ENCODE measurements at regions not wholly inside any gene's neighbourhood (a gene's known extent, or its start where the extent isn't known, plus 50 kb on each side); places are given as distances from the start of the nearest gene placed in this dataset.
"Not testable (repeated sequence)": the region's sequence is repeated elsewhere in the genome, so short reads cannot be mapped to it uniquely, and the experiment has no call there.

- no peak overlapping the region for H3K27ac ChIP-seq
- no peaks in the 10 kb centered on the region for H3K9me3 ChIP-seq (replicated peaks)
- H3K27me3 ChIP-seq (replicated peaks) = no peaks in the 10 kb centered on the region
- 0 out of 2 replicates have a peak, but pooled peaks cover 4% of the 10 kb centered on the region for H3K4me1 ChIP-seq (replicated peaks)
- no peaks in the 10 kb centered on the region for H3K36me3 ChIP-seq
- no peak overlapping the region for H3K4me3 ChIP-seq
- DNase-seq (ENCODE audit: low read depth in 1 of 2, low spot score in 2 of 2) = no peak
Observed at GRCh38 chr6:1178590-1178989, 133.3 kb upstream of the FOXQ1 start.

GRCh38 chr6:1176567-1176966 lies 135.3 kb upstream of the FOXQ1 start:
- Histone ChIP-seq H3K4me1 (replicated peaks) (0 out of 2 replicates have a peak, but pooled peaks cover 4% of the 10 kb centered on the region), H3K4me3 (no peak overlapping the region), H3K27ac (no peak overlapping the region), H3K9me3 (replicated peaks) (no peaks in the 10 kb centered on the region), H3K27me3 (replicated peaks) (no peaks in the 10 kb centered on the region), H3K36me3 (no peaks in the 10 kb centered on the region)
- no peak for DNase-seq (ENCODE audit: low read depth in 1 of 2, low spot score in 2 of 2)

- H3K27ac ChIP-seq = no peak overlapping the region
- no peak for DNase-seq (ENCODE audit: low read depth in 1 of 2, low spot score in 2 of 2)
- no peaks in the 10 kb centered on the region for H3K27me3 ChIP-seq (replicated peaks)
- no peaks in the 10 kb centered on the region for H3K9me3 ChIP-seq (replicated peaks)
- no peak overlapping the region for H3K4me3 ChIP-seq
- 0 out of 2 replicates have a peak, but pooled peaks cover 4% of the 10 kb centered on the region for H3K4me1 ChIP-seq (replicated peaks)
- H3K36me3 ChIP-seq = no peaks in the 10 kb centered on the region
Observed at GRCh38 chr6:1175877-1176276, 136.0 kb upstream of the FOXQ1 start.

- Histone ChIP-seq H3K27me3 (replicated peaks) (no peaks in the 10 kb centered on the region), H3K4me1 (replicated peaks) (0 out of 2 replicates have a peak, but pooled peaks cover 4% of the 10 kb centered on the region), H3K36me3 (no peaks in the 10 kb centered on the region), H3K4me3 (no peak overlapping the region), H3K27ac (no peak overlapping the region), H3K9me3 (replicated peaks) (no peaks in the 10 kb centered on the region)
- no peak for DNase-seq (ENCODE audit: low read depth in 1 of 2, low spot score in 2 of 2)
Observed at GRCh38 chr6:1170794-1171193, 141.1 kb upstream of the FOXQ1 start.

GRCh38 chr6:1164600-1164999 lies 147.3 kb upstream of the FOXQ1 start:
- no peaks in the 10 kb centered on the region for H3K36me3 ChIP-seq
- H3K4me3 ChIP-seq = no peak overlapping the region
- no peaks in the 10 kb centered on the region for H3K9me3 ChIP-seq (replicated peaks)
- no peaks in the 10 kb centered on the region for H3K27me3 ChIP-seq (replicated peaks)
- 0 out of 2 replicates have a peak, but pooled peaks cover 3% of the 10 kb centered on the region for H3K4me1 ChIP-seq (replicated peaks)
- no peak for DNase-seq (ENCODE audit: low read depth in 1 of 2, low spot score in 2 of 2)
- H3K27ac ChIP-seq = no peak overlapping the region

DNA sequence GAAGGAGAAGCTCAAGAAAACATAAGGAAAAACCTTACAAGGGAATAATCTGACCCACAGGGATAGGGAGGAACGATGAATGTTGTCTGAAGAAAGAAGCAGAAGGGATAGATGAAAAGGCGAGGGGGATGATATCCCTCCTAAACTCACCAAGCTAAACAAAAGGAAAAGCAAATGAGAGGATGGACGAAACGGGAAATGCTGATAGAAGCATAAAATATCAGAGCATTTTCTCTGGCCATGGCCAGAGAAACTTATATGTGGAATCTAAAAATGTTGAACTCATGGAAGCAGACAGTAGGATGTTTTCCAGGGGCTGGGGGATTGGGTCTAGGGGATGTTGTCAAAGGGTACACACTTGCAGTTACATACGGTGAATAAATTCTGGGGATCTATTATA lies 148.4 kb upstream of the FOXQ1 start:
- no peaks in the 10 kb centered on the region for H3K27me3 ChIP-seq (replicated peaks)
- no peak overlapping the region for H3K4me3 ChIP-seq
- H3K36me3 ChIP-seq = no peaks in the 10 kb centered on the region
- H3K9me3 ChIP-seq (replicated peaks) = no peaks in the 10 kb centered on the region
- no peak overlapping the region for H3K27ac ChIP-seq
- H3K4me1 ChIP-seq (replicated peaks) = 0 out of 2 replicates have a peak, but pooled peaks cover 3% of the 10 kb centered on the region
- no peak for DNase-seq (ENCODE audit: low read depth in 1 of 2, low spot score in 2 of 2)

DNA sequence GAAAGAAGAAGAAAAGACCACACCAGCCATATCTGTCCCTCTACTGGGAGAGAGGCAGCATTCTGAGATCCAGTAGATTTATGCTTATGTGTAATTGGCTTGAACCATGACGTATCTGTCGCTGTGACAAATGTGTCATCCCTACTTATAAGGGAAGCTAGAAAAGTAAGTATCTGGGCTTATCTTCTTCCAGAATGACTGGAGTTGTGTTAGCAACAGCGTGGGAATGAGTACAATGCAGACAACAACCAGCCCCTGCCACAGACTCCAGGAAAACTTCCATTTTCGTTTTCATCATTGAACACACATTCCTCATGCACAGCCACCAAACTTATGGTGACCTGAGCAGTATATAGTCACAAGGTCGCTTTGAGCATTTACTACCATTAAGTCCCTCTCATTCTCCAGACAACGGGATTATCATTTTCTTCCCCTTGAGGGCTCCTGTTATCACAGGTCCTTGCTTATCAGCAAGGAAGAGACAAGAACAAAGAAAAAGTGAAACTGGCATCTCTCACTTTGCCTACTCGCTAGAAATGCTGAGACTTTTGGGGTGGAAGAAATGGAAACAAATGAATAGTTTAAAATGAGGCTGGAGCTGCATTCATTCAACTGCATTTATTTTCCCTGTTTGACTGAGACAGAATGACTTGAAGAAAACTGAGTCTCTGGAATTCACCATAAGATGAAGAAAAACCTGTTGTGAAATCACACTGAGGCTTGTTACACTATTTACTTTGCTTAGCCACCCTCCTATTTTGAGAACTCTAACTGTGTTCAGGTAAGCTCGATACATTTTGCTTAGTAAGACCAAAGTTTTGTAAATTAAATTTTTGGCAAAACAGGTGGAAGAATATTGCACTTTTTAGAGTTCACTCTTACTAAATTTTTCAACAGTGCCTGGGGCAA lies 149.3 kb upstream of the FOXQ1 start:
- 0 out of 2 replicates have a peak, but pooled peaks cover 3% of the 10 kb centered on the region for H3K4me1 ChIP-seq (replicated peaks)
- peak in 1 of 2 experiments; percentile 25 for DNase-seq (ENCODE audit: low read depth in 1 of 2, low spot score in 2 of 2)
- H3K4me3 ChIP-seq = peak overlapping the region; percentile 6
- no peaks in the 10 kb centered on the region for H3K36me3 ChIP-seq
- H3K27me3 ChIP-seq (replicated peaks) = no peaks in the 10 kb centered on the region
- H3K27ac ChIP-seq = no peak overlapping the region
- no peaks in the 10 kb centered on the region for H3K9me3 ChIP-seq (replicated peaks)

DNA sequence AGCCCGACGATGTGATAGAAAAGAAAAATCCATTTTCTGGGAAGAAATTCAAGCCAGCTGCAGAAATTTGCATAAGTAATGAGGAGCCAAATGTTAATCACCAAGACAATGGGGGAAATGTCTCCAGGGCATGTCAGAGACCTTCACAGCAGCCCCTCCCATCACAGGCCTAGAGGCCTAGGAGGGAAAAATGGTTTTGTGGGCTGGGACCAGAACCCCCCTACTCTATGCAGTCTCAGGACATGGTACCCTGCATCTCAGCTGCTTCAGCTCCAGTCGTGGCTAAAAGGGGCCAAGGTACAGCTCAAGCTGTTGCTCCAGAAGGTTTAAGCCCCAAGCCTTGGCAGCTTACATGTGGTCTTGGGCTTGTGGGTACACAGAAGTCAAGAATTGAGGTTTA lies 155.5 kb upstream of the FOXQ1 start:
- H3K9me3 ChIP-seq (replicated peaks); DNase-seq (ENCODE audit: low read depth in 1 of 2, low spot score in 2 of 2); H3K36me3 ChIP-seq; H3K4me3 ChIP-seq; H3K4me1 ChIP-seq (replicated peaks); H3K27me3 ChIP-seq (replicated peaks); H3K27ac ChIP-seq: not testable (repeated sequence)

DNA sequence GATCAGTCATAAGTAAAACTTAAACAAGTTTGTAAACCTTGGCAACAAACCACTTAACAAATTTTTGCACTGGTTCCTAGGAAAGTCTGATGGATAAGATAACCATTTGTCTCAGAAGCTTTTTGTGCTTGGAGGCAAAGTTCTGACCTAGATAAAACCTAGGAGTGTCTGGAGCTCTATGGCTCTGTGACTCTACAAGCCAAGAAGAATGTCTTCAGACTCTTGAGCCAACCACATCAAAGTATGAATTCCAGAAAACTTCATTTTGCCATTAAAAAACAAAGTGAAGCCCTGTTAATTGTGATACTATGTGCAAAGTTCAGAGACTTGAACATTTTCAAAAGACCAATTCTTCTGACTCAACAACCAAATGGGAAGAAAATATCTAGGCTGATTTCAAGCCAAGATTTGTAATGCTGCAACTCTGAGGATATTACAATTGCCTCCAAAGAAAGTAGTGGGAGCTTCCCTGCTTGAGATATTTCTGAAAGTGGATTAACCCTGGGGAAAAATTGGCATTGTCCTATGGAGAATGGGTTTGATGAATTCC lies 158.1 kb upstream of the FOXQ1 start:
- DNase-seq (ENCODE audit: low read depth in 1 of 2, low spot score in 2 of 2) = no peak
- no peaks in the 10 kb centered on the region for H3K9me3 ChIP-seq (replicated peaks)
- no peaks in the 10 kb centered on the region for H3K4me1 ChIP-seq (replicated peaks)
- H3K27me3 ChIP-seq (replicated peaks) = no peaks in the 10 kb centered on the region
- H3K4me3 ChIP-seq = no peak overlapping the region
- H3K27ac ChIP-seq = no peak overlapping the region
- no peaks in the 10 kb centered on the region for H3K36me3 ChIP-seq

GRCh38 chr6:1146500-1146899 lies 165.4 kb upstream of the FOXQ1 start:
- DNase-seq (ENCODE audit: low read depth in 1 of 2, low spot score in 2 of 2) = no peak
- peaks cover 29% of the 10 kb centered on the region for H3K4me1 ChIP-seq (replicated peaks)
- H3K27me3 ChIP-seq (replicated peaks) = no peaks in the 10 kb centered on the region

GRCh38 chr6:1145768-1146218 lies 166.1 kb upstream of the FOXQ1 start:
- Histone ChIP-seq H3K27ac (peak overlapping the region; percentile 70), H3K4me3 (no peak overlapping the region), H3K27me3 (replicated peaks) (no peaks in the 10 kb centered on the region), H3K4me1 (replicated peaks) (peaks cover 29% of the 10 kb centered on the region), H3K9me3 (replicated peaks) (no peaks in the 10 kb centered on the region), H3K36me3 (no peaks in the 10 kb centered on the region)
- no peak for DNase-seq (ENCODE audit: low read depth in 1 of 2, low spot score in 2 of 2)

More at GRCh38 chr6:1146500-1146899, 165.4 kb upstream of the FOXQ1 start:
- Histone ChIP-seq H3K27ac (no peak overlapping the region), H3K9me3 (replicated peaks) (no peaks in the 10 kb centered on the region), H3K36me3 (no peaks in the 10 kb centered on the region), H3K4me3 (no peak overlapping the region)

GRCh38 chr6:1144842-1145767 lies 166.8 kb upstream of the FOXQ1 start:
- H3K36me3 ChIP-seq = no peaks in the 10 kb centered on the region
- peak overlapping the region; percentile 70 for H3K27ac ChIP-seq
- H3K4me3 ChIP-seq = no peak overlapping the region
- no peaks in the 10 kb centered on the region for H3K9me3 ChIP-seq (replicated peaks)
- peaks cover 29% of the 10 kb centered on the region for H3K4me1 ChIP-seq (replicated peaks)
- no peaks in the 10 kb centered on the region for H3K27me3 ChIP-seq (replicated peaks)
- DNase-seq (ENCODE audit: low read depth in 1 of 2, low spot score in 2 of 2) = peak in 1 of 2 experiments; percentile 92

DNA sequence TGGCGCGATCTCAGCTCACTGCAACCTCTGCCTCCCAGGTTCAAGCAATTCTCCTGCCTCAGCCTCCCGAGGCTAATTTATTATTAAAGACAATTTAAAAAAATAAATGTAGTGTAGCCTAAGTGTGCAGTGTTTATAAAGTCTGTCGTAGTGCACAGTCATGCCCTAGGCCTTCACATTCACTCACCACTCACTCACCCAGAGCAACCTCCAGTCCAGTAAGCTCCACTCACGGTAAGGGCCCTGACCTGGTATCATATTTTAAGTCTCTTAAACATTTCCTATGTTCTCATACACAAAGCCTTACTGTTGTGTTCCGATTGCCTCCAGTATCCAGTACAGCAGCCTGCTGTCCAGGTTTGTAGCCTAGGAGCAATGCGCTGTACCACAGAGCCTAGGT lies 168.2 kb upstream of the FOXQ1 start:
- Histone ChIP-seq H3K27ac (no peak overlapping the region; the same call in 1 of the 2 replicates), H3K4me3 (no peak overlapping the region), H3K36me3 (no peaks in the 10 kb centered on the region), H3K4me1 (replicated peaks) (peaks cover 29% of the 10 kb centered on the region), H3K27me3 (replicated peaks) (no peaks in the 10 kb centered on the region), H3K9me3 (replicated peaks) (no peaks in the 10 kb centered on the region)
- peak in 1 of 2 experiments; percentile 49 for DNase-seq (ENCODE audit: low read depth in 1 of 2, low spot score in 2 of 2)

Measured in SJSA1 (cell line).